ENCODE measurements at regions not wholly inside any gene's neighbourhood (a gene's known extent, or its start where the extent isn't known, plus 50 kb on each side); places are given as distances from the start of the nearest gene placed in this dataset.

GRCh38 chr2:134200036-134200618 is 53.7 kb upstream of the MGAT5 start:
- no peak overlapping the region for H3K27ac ChIP-seq
- H3K4me1 ChIP-seq, result peaks cover 0 to 16% (median 6%) of the 10 kb centered on the region in 4 donors
- DNase-seq, result no peak
- intact Hi-C loops (cut with DNase I), result loop anchor here (10.0 kb wide), 1 partner anchor 75 kb away; no protein-coding TSS in a partner anchor
- no peak for TF ChIP-seq POLR2AphosphoS5 (IDR thresholded peaks at IDR 0.05)
- no peak for TF ChIP-seq CTCF (IDR thresholded peaks at IDR 0.05)
- no peak for TF ChIP-seq EP300 (IDR thresholded peaks at IDR 0.05)
- no peak for TF ChIP-seq POLR2A (IDR thresholded peaks at IDR 0.05)
- H3K27me3 ChIP-seq, result no peaks in the 10 kb centered on the region
- no peaks in the 10 kb centered on the region for H3K9me3 ChIP-seq
- 81 to 94% methylated on average over 4 of the region's 4 CpGs for WGBS, 2 donors
- H3K36me3 ChIP-seq, result no peaks in the 10 kb centered on the region
- H3K4me3 ChIP-seq, result no peak overlapping the region

GRCh38 chr2:134201533-134201932 is 52.3 kb upstream of the MGAT5 start:
- TF ChIP-seq POLR2A (IDR thresholded peaks at IDR 0.05), result no peak
- no peak for TF ChIP-seq CTCF (IDR thresholded peaks at IDR 0.05)
- TF ChIP-seq EP300 (IDR thresholded peaks at IDR 0.05), result no peak
- TF ChIP-seq POLR2AphosphoS5 (IDR thresholded peaks at IDR 0.05), result no peak
- Histone ChIP-seq H3K4me3 (no peak overlapping the region), H3K27ac (no peak overlapping the region), H3K4me1 (peaks cover 0 to 29% (median 13%) of the 10 kb centered on the region in 4 donors), H3K36me3 (no peaks in the 10 kb centered on the region), H3K27me3 (no peaks in the 10 kb centered on the region), H3K9me3 (no peaks in the 10 kb centered on the region)
- intact Hi-C loops (cut with DNase I), result loop anchor here (10.0 kb wide), 1 partner anchor 77 kb away; no protein-coding TSS in a partner anchor
- WGBS, 2 donors, result 97 to 98% methylated on average over 7 of the region's 7 CpGs
- DNase-seq, result no peak

- WGBS, 2 donors, result 94 to 95% methylated on average over 4 of the region's 4 CpGs
- Histone ChIP-seq H3K4me3 (no peak overlapping the region), H3K4me1 (peaks cover 0 to 29% (median 13%) of the 10 kb centered on the region in 4 donors), H3K27ac (no peak overlapping the region), H3K9me3 (no peaks in the 10 kb centered on the region), H3K36me3 (no peaks in the 10 kb centered on the region), H3K27me3 (no peaks in the 10 kb centered on the region)
- TF ChIP-seq EP300 (IDR thresholded peaks at IDR 0.05) (no peak), POLR2A (IDR thresholded peaks at IDR 0.05) (no peak), POLR2AphosphoS5 (IDR thresholded peaks at IDR 0.05) (no peak), CTCF (IDR thresholded peaks at IDR 0.05) (no peak)
- intact Hi-C loops (cut with DNase I), result loop anchor here (10.0 kb wide), 1 partner anchor 78 kb away; no protein-coding TSS in a partner anchor
- no peak for DNase-seq
Measured at GRCh38 chr2:134202371-134202770, 51.5 kb upstream of the MGAT5 start.

GRCh38 chr2:134203175-134203574 is 50.7 kb upstream of the MGAT5 start:
- no peak for DNase-seq
- H3K4me1 ChIP-seq, result peaks cover 0 to 24% (median 12%) of the 10 kb centered on the region in 4 donors
- TF ChIP-seq CTCF (IDR thresholded peaks at IDR 0.05), result no peak
- no peak for TF ChIP-seq POLR2AphosphoS5 (IDR thresholded peaks at IDR 0.05)
- no peak for TF ChIP-seq EP300 (IDR thresholded peaks at IDR 0.05)
- no peak for TF ChIP-seq POLR2A (IDR thresholded peaks at IDR 0.05)
- H3K27me3 ChIP-seq, result no peaks in the 10 kb centered on the region
- no peak overlapping the region for H3K27ac ChIP-seq
- H3K9me3 ChIP-seq, result no peaks in the 10 kb centered on the region
- H3K36me3 ChIP-seq, result no peaks in the 10 kb centered on the region
- no peak overlapping the region for H3K4me3 ChIP-seq
- intact Hi-C loops (cut with DNase I), result loop anchor here (10.0 kb wide), 1 partner anchor 78 kb away; no protein-coding TSS in a partner anchor

Small RNA genes lying in the stretch of these regions (small RNA-seq; reads per million reads assigned to genes)
- 0 to 0.11 (median 0) reads per million in 3 donors for gene MIR3679
